ENCODE measurements at regions not wholly inside any gene's neighbourhood (a gene's known extent, or its start where the extent isn't known, plus 50 kb on each side); places are given as distances from the start of the nearest gene placed in this dataset.

DNA sequence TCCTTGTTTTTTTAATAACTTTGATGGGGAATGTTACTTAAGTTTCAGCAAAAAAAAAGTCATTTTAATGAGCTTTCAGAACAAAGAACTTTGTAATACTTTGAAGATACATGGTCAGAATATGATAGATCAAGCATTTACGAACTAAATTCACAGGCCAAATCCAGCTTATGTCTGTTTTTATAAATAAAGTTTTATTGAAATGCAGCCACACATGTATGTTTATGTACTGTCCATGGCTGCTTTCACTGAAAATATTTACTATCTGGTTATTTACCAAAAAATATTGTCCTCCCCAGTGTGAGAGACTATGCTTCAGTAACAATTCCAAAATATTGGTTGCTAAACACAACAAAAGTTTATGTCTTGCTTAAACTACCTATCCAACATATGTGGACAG, 366.7 kb downstream of the PIK3R1 start (continued):
- TF ChIP-seq, protein P1, sequence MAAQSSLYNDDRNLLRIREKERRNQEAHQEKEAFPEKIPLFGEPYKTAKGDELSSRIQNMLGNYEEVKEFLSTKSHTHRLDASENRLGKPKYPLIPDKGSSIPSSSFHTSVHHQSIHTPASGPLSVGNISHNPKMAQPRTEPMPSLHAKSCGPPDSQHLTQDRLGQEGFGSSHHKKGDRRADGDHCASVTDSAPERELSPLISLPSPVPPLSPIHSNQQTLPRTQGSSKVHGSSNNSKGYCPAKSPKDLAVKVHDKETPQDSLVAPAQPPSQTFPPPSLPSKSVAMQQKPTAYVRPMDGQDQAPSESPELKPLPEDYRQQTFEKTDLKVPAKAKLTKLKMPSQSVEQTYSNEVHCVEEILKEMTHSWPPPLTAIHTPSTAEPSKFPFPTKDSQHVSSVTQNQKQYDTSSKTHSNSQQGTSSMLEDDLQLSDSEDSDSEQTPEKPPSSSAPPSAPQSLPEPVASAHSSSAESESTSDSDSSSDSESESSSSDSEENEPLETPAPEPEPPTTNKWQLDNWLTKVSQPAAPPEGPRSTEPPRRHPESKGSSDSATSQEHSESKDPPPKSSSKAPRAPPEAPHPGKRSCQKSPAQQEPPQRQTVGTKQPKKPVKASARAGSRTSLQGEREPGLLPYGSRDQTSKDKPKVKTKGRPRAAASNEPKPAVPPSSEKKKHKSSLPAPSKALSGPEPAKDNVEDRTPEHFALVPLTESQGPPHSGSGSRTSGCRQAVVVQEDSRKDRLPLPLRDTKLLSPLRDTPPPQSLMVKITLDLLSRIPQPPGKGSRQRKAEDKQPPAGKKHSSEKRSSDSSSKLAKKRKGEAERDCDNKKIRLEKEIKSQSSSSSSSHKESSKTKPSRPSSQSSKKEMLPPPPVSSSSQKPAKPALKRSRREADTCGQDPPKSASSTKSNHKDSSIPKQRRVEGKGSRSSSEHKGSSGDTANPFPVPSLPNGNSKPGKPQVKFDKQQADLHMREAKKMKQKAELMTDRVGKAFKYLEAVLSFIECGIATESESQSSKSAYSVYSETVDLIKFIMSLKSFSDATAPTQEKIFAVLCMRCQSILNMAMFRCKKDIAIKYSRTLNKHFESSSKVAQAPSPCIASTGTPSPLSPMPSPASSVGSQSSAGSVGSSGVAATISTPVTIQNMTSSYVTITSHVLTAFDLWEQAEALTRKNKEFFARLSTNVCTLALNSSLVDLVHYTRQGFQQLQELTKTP (IDR thresholded peaks at IDR 0.05; ENCODE audit: low read depth in 1 of 2, partially characterized antibody in 2 of 2), result no peak

DNA sequence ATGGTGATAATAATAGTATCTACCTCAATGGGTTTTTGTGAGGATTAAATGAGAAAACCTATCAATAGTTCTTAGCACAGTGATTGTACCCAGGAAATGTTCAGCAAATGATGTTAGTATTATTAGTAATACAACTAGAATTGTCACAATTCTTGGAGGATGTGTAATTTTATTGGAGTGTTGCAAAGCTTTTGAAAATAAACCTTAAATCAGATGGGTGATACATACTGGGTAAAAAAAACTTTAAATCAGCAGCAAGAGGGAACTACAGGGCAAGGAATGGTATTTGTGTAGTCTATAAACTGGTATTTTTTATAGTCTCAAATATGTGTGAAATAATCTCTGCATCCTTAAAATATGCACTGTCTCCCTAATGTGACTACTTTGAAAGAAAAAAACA, 371.6 kb downstream of the PIK3R1 start:
- in situ Hi-C loops (cut with MboI), result no loop called here
- TF ChIP-seq KAT2B (IDR thresholded peaks at IDR 0.05; ENCODE audit: low read depth, low read length) (no peak), SOX6 (IDR thresholded peaks at IDR 0.05) (no peak), LARP7 (IDR thresholded peaks at IDR 0.05) (no peak), PTTG1 (tag; IDR thresholded peaks at IDR 0.05; ENCODE audit: low read depth) (no peak), CTBP1 (IDR thresholded peaks at IDR 0.05; ENCODE audit: borderline replicate concordance) (no peak), ZNF384 (IDR thresholded peaks at IDR 0.05; ENCODE audit: low read depth, low read length) (no peak), ZNF699 (CRISPR knock-in tag; IDR thresholded peaks at IDR 0.05; ENCODE audit: insufficient replicate concordance) (no peak), NR1H2 (CRISPR knock-in tag; IDR thresholded peaks at IDR 0.05) (no peak), SP1 (CRISPR knock-in tag; IDR thresholded peaks at IDR 0.05) (no peak)
- TF ChIP-seq, protein P2, sequence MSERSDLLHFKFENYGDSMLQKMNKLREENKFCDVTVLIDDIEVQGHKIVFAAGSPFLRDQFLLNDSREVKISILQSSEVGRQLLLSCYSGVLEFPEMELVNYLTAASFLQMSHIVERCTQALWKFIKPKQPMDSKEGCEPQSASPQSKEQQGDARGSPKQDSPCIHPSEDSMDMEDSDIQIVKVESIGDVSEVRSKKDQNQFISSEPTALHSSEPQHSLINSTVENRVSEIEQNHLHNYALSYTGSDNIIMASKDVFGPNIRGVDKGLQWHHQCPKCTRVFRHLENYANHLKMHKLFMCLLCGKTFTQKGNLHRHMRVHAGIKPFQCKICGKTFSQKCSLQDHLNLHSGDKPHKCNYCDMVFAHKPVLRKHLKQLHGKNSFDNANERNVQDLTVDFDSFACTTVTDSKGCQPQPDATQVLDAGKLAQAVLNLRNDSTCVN (CRISPR knock-in tag; IDR thresholded peaks at IDR 0.05), result no peak
- TF ChIP-seq, protein P3, sequence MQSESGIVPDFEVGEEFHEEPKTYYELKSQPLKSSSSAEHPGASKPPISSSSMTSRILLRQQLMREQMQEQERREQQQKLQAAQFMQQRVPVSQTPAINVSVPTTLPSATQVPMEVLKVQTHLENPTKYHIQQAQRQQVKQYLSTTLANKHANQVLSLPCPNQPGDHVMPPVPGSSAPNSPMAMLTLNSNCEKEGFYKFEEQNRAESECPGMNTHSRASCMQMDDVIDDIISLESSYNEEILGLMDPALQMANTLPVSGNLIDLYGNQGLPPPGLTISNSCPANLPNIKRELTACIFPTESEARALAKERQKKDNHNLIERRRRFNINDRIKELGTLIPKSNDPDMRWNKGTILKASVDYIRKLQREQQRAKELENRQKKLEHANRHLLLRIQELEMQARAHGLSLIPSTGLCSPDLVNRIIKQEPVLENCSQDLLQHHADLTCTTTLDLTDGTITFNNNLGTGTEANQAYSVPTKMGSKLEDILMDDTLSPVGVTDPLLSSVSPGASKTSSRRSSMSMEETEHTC (IDR thresholded peaks at IDR 0.05), result no peak

More for the DNA sequence above, 371.6 kb downstream of the PIK3R1 start:
- Histone ChIP-seq H3K4me1 (replicated peaks in 1 of 2; ENCODE audit: control insufficient read depth in 2 of 2, insufficient read depth in 2 of 2, low read length in 2 of 2) (no peaks in the 10 kb centered on the region), H3K4me3 (no peak overlapping the region), H3K79me2 (ENCODE audit: control insufficient read depth, insufficient read depth, low read length) (no peaks in the 10 kb centered on the region), H3K27ac (ENCODE audit: extremely low read depth, low read depth, low read length) (no peak overlapping the region), H3K9me3 (replicated peaks; ENCODE audit: control insufficient read depth, insufficient read depth, low read depth, low read length) (no peaks in the 10 kb centered on the region), H4K20me1 (replicated peaks; ENCODE audit: control insufficient read depth, insufficient read depth, low read length) (no peaks in the 10 kb centered on the region), H3K9me1 (ENCODE audit: control insufficient read depth, insufficient read depth, low read length) (no peaks in the 10 kb centered on the region), H3K27me3 (ENCODE audit: control insufficient read depth in 2 of 2, insufficient read depth in 2 of 2, low read length in 2 of 2) (no peaks in the 10 kb centered on the region), H3K9ac (ENCODE audit: insufficient read depth in 1 of 2, low read depth in 2 of 2, low read length in 2 of 2) (no peak overlapping the region), H3K4me2 (ENCODE audit: insufficient read depth, low read length) (no peak overlapping the region), H2AFZ (ENCODE audit: low read depth, low read length) (no peak overlapping the region), H3K36me3 (ENCODE audit: control insufficient read depth, insufficient read depth, low read length) (no peaks in the 10 kb centered on the region)
- no peak for DNase-seq (ENCODE audit: extremely low read depth in 1 of 4, low spot score in 3 of 4)
- intact Hi-C loops (cut with micrococcal nuclease), result no loop called here
- ATAC-seq, result no peak
- no TSS peak for BruUV-seq (replicated peaks)
- ChIA-PET POLR2A (no interaction called here), CTCF (ENCODE audit: low intra/inter-chr PET ratio) (no interaction called here)
- no peak for FAIRE-seq

Measured in K562 (cell line).